ENCODE measurements at regions not wholly inside any gene's neighbourhood (a gene's known extent, or its start where the extent isn't known, plus 50 kb on each side); places are given as distances from the start of the nearest gene placed in this dataset.

GRCh38 chr13:67619995-67620380 is 389.9 kb upstream of the PCDH9 start:
- TF ChIP-seq EZH2phosphoT487 (IDR thresholded peaks at IDR 0.05; ENCODE audit: low read depth) = no peak
- TF ChIP-seq, protein P1, sequence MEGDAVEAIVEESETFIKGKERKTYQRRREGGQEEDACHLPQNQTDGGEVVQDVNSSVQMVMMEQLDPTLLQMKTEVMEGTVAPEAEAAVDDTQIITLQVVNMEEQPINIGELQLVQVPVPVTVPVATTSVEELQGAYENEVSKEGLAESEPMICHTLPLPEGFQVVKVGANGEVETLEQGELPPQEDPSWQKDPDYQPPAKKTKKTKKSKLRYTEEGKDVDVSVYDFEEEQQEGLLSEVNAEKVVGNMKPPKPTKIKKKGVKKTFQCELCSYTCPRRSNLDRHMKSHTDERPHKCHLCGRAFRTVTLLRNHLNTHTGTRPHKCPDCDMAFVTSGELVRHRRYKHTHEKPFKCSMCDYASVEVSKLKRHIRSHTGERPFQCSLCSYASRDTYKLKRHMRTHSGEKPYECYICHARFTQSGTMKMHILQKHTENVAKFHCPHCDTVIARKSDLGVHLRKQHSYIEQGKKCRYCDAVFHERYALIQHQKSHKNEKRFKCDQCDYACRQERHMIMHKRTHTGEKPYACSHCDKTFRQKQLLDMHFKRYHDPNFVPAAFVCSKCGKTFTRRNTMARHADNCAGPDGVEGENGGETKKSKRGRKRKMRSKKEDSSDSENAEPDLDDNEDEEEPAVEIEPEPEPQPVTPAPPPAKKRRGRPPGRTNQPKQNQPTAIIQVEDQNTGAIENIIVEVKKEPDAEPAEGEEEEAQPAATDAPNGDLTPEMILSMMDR (IDR thresholded peaks at IDR 0.05; ENCODE audit: low read depth, low read length) = no peak
- Histone ChIP-seq H3K27ac (ENCODE audit: low read length) (no peak overlapping the region), H3K4me2 (ENCODE audit: low read length) (no peak overlapping the region), H3K4me3 (ENCODE audit: low read length) (no peak overlapping the region), H3K27me3 (ENCODE audit: low read depth, low read length) (no peaks in the 10 kb centered on the region), H3K9ac (ENCODE audit: low read length) (no peak overlapping the region), H3K79me2 (ENCODE audit: low read length) (no peaks in the 10 kb centered on the region), H3K9me3 (ENCODE audit: insufficient read depth, low read length) (no peaks in the 10 kb centered on the region), H2AFZ (ENCODE audit: low read depth, low read length) (no peak overlapping the region), H3K36me3 (replicated peaks; ENCODE audit: low read depth, low read length) (no peaks in the 10 kb centered on the region), H3K4me1 (ENCODE audit: low read length) (no peaks in the 10 kb centered on the region), H4K20me1 (ENCODE audit: insufficient read depth, low read length) (no peaks in the 10 kb centered on the region)

DNA sequence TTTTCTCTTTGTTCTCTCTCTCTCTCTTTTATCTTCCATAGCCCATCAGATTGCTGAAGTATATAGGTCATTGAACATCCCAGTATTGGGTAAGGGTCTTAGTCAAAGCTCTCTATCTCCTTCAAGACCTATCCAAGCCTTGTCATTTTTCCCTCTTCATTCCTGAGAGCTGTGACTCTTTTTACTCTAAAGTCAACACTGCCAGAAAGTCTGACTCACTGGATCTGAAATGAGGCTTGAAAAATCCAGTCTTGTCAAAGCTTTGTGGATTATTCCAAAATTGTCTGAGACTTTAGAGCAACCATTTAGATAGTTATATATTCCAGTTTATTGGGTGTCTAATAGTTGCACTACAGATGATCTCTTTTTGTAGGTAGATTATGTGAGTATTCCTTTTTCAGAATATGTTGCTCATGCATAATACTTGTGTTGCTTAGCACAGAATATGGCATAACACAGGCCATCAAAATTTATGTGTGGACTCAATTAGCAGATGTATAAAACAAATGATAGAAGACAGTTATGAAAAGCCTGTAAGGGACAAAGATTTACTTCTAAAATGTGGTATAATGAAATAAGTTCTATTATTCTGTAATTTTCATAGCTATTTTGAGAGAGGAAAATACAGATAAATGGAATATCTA is 389.3 kb upstream of the PCDH9 start:
- TF ChIP-seq EZH2phosphoT487 (IDR thresholded peaks at IDR 0.05; ENCODE audit: low read depth) = no peak
- TF ChIP-seq, protein P1 (IDR thresholded peaks at IDR 0.05; ENCODE audit: low read depth, low read length) = no peak
- Histone ChIP-seq H3K4me2 (ENCODE audit: low read length) (no peak overlapping the region), H3K27ac (ENCODE audit: low read length) (no peak overlapping the region)

DNA sequence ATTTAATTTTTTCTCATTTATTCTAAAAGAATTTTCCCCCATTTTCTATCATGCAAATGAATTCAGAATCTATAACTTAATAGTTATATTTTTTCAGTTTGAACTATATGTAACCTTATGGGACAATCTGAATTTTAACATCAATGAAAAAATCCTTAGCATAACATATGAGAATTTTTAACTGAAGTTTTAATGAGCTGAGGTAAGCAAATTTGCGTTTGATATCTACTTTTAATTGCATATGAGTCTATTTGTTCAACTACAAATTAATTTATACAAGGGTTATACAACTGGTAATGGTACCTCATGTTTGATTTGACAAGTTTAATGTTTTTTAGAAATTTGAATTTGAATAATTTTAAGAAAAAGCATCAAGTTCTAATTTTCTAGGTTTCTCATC is 384.4 kb upstream of the PCDH9 start:
- no peak overlapping the region for H3K4me3 ChIP-seq (ENCODE audit: low read length)
- H2AFZ ChIP-seq (ENCODE audit: low read depth, low read length) = no peak overlapping the region
- no peak overlapping the region for H3K27ac ChIP-seq (ENCODE audit: low read length)
- H3K4me2 ChIP-seq (ENCODE audit: low read length) = no peak overlapping the region
- H3K4me1 ChIP-seq (ENCODE audit: low read length) = peaks cover under 1% of the 10 kb centered on the region; the same call in 1 of the 2 replicates
- no peaks in the 10 kb centered on the region for H3K9me3 ChIP-seq (ENCODE audit: insufficient read depth, low read length)
- H3K36me3 ChIP-seq (replicated peaks; ENCODE audit: low read depth, low read length) = no peaks in the 10 kb centered on the region
- H4K20me1 ChIP-seq (ENCODE audit: insufficient read depth, low read length) = no peaks in the 10 kb centered on the region
- H3K9ac ChIP-seq (ENCODE audit: low read length) = no peak overlapping the region
- no peaks in the 10 kb centered on the region for H3K79me2 ChIP-seq (ENCODE audit: low read length)
- TF ChIP-seq, protein P1 (IDR thresholded peaks at IDR 0.05; ENCODE audit: low read depth, low read length) = no peak
- TF ChIP-seq EZH2phosphoT487 (IDR thresholded peaks at IDR 0.05; ENCODE audit: low read depth) = no peak
- no peaks in the 10 kb centered on the region for H3K27me3 ChIP-seq (ENCODE audit: low read depth, low read length)

More for the DNA sequence above, 389.3 kb upstream of the PCDH9 start:
- Histone ChIP-seq H3K27me3 (ENCODE audit: low read depth, low read length) (no peaks in the 10 kb centered on the region), H3K79me2 (ENCODE audit: low read length) (no peaks in the 10 kb centered on the region), H2AFZ (ENCODE audit: low read depth, low read length) (no peak overlapping the region), H3K36me3 (replicated peaks; ENCODE audit: low read depth, low read length) (no peaks in the 10 kb centered on the region), H3K4me1 (ENCODE audit: low read length) (no peaks in the 10 kb centered on the region), H3K9ac (ENCODE audit: low read length) (no peak overlapping the region), H4K20me1 (ENCODE audit: insufficient read depth, low read length) (no peaks in the 10 kb centered on the region), H3K9me3 (ENCODE audit: insufficient read depth, low read length) (no peaks in the 10 kb centered on the region), H3K4me3 (ENCODE audit: low read length) (no peak overlapping the region)

- H3K79me2 ChIP-seq (ENCODE audit: low read length) = no peaks in the 10 kb centered on the region
- no peaks in the 10 kb centered on the region for H3K9me3 ChIP-seq (ENCODE audit: insufficient read depth, low read length)
- peaks cover 6% of the 10 kb centered on the region; the same call in 1 of the 2 replicates for H3K4me1 ChIP-seq (ENCODE audit: low read length)
- no peak overlapping the region for H3K4me3 ChIP-seq (ENCODE audit: low read length)
- no peaks in the 10 kb centered on the region for H3K36me3 ChIP-seq (replicated peaks; ENCODE audit: low read depth, low read length)
- H2AFZ ChIP-seq (ENCODE audit: low read depth, low read length) = no peak overlapping the region
- H3K9ac ChIP-seq (ENCODE audit: low read length) = no peak overlapping the region
- no peaks in the 10 kb centered on the region for H4K20me1 ChIP-seq (ENCODE audit: insufficient read depth, low read length)
- TF ChIP-seq, protein P1 (IDR thresholded peaks at IDR 0.05; ENCODE audit: low read depth, low read length) = no peak
- TF ChIP-seq EZH2phosphoT487 (IDR thresholded peaks at IDR 0.05; ENCODE audit: low read depth) = no peak
- H3K27me3 ChIP-seq (ENCODE audit: low read depth, low read length) = no peaks in the 10 kb centered on the region
- no peak overlapping the region for H3K4me2 ChIP-seq (ENCODE audit: low read length)
- no peak overlapping the region for H3K27ac ChIP-seq (ENCODE audit: low read length)
Observed at GRCh38 chr13:67614013-67614412, 383.9 kb upstream of the PCDH9 start.
